HEK293 (cell line): ENCODE measurements at regions not wholly inside any gene's neighbourhood (a gene's known extent, or its start where the extent isn't known, plus 50 kb on each side); places are given as distances from the start of the nearest gene placed in this dataset.

Experiments used
- CTCF ChIA-PET: fragments of 350-600 bp; formaldehyde crosslinking; extraction: SDS; loops from one replicate; lab custom pipeline; 2021; ENCODE audit warnings: antibody characterized with exemption; lab: Yijun Ruan, JAX
- POLR2A ChIA-PET: fragments of 300-600 bp; formaldehyde crosslinking; extraction: SDS; loops from one replicate; lab custom pipeline; 2020; ENCODE audit warnings: antibody characterized with exemption, inconsistent platforms; lab: Yijun Ruan, JAX
- H3K27ac ChIP-seq: fragments of 200-500 bp; sonication (Bioruptor generic); 2 replicates; pipeline ENCODE4 v1.5.1; 2014; ENCODE audit warnings: low read depth, low read length, control low read depth, inconsistent platforms; ENCODE audit errors: extremely low read depth
- H3K36me3 ChIP-seq, 2 experiments: fragments of 200-500 bp in 1 of 2; sonication (Bioruptor generic) in 1 of 2; 1 replicate in 1 of 2; 2 replicates in 1 of 2; pipeline ENCODE4 v1.5.1; 2014 to 2017; ENCODE audit warnings: inconsistent platforms in 2 of 2, low read length in 2 of 2; ENCODE audit not compliant: control insufficient read depth in 2 of 2, insufficient read depth in 1 of 2
- H3K4me1 ChIP-seq: fragments of 200-500 bp; sonication (Bioruptor generic); 2 replicates; pipeline ENCODE4 v1.5.1; 2014; ENCODE audit warnings: mild to moderate bottlenecking, low read length, inconsistent platforms; ENCODE audit not compliant: control insufficient read depth, insufficient read depth
- H3K4me3 ChIP-seq: 2 replicates; pipeline ENCODE4 v1.5.1; 2011; ENCODE audit warnings: low read depth, mild to moderate bottlenecking, control low read depth, low read length, moderate library complexity
- H3K9me3 ChIP-seq: fragments of 200-500 bp; sonication (Bioruptor generic); 2 replicates; pipeline ENCODE4 v1.5.1; 2014; ENCODE audit warnings: low read depth, low read length, inconsistent platforms; ENCODE audit not compliant: control insufficient read depth, insufficient read depth
- BCL11B ChIP-seq: fragments of 450-650 bp; formaldehyde crosslinking; IDR thresholded peaks from 2 replicates; pipeline ENCODE4 v1.5.1; 2016; ENCODE audit warnings: low read depth, missing biosample characterization, missing genetic modification characterization
- BCL6B ChIP-seq: fragments of 450-650 bp; formaldehyde crosslinking; IDR thresholded peaks from 2 replicates; pipeline ENCODE4 v1.5.1; 2017; ENCODE audit warnings: missing biosample characterization, missing genetic modification characterization
- MYNN ChIP-seq: fragments of 450-650 bp; formaldehyde crosslinking; IDR thresholded peaks from 2 replicates; pipeline ENCODE4 v1.5.1; 2016; ENCODE audit warnings: missing biosample characterization, missing genetic modification characterization, borderline replicate concordance
- SCRT1 ChIP-seq: fragments of 450-650 bp; formaldehyde crosslinking; IDR thresholded peaks from 2 replicates; pipeline ENCODE4 v1.5.1; 2016; ENCODE audit warnings: missing biosample characterization, missing genetic modification characterization, borderline replicate concordance
- YY1 ChIP-seq: fragments of 450-650 bp; formaldehyde crosslinking; IDR thresholded peaks from 2 replicates; pipeline ENCODE4 v1.5.1; 2018; ENCODE audit warnings: missing biosample characterization, missing genetic modification characterization
- ZFP37 ChIP-seq: fragments of 450-650 bp; formaldehyde crosslinking; IDR thresholded peaks from 2 replicates; pipeline ENCODE4 v1.5.1; 2016; ENCODE audit warnings: missing biosample characterization, missing genetic modification characterization
- ZNF121 ChIP-seq: fragments of 450-650 bp; formaldehyde crosslinking; IDR thresholded peaks from 2 replicates; pipeline ENCODE4 v1.5.1; 2016; ENCODE audit warnings: missing biosample characterization, missing genetic modification characterization
- ZNF354C ChIP-seq: fragments of 450-650 bp; formaldehyde crosslinking; IDR thresholded peaks from 2 replicates; pipeline ENCODE4 v1.5.1; 2016; ENCODE audit warnings: missing biosample characterization, missing genetic modification characterization, low read depth, borderline replicate concordance
- ZNF37A ChIP-seq: fragments of 450-650 bp; IDR thresholded peaks from 2 replicates; pipeline ENCODE4 v1.5.1; 2018; ENCODE audit warnings: missing biosample characterization, missing genetic modification characterization
- ZNF416 ChIP-seq: fragments of 450-650 bp; formaldehyde crosslinking; IDR thresholded peaks from 2 replicates; pipeline ENCODE4 v1.5.1; 2016; ENCODE audit warnings: missing biosample characterization, missing genetic modification characterization
- ZNF433 ChIP-seq: fragments of 450-650 bp; formaldehyde crosslinking; IDR thresholded peaks from 2 replicates; pipeline ENCODE4 v1.5.1; 2016; ENCODE audit warnings: missing biosample characterization, missing genetic modification characterization, low read depth
- ZNF548 ChIP-seq: fragments of 450-650 bp; formaldehyde crosslinking; IDR thresholded peaks from 2 replicates; pipeline ENCODE4 v1.5.1; 2016; ENCODE audit warnings: missing biosample characterization, missing genetic modification characterization
- ZNF571 ChIP-seq: fragments of 450-650 bp; formaldehyde crosslinking; IDR thresholded peaks from 2 replicates; pipeline ENCODE4 v1.5.0; 2017; ENCODE audit warnings: missing biosample characterization, missing genetic modification characterization
- ZNF600 ChIP-seq: fragments of 450-650 bp; formaldehyde crosslinking; IDR thresholded peaks from 2 replicates; pipeline ENCODE4 v1.5.1; 2016; ENCODE audit warnings: missing biosample characterization, missing genetic modification characterization
- ZSCAN4 ChIP-seq: fragments of 450-650 bp; formaldehyde crosslinking; IDR thresholded peaks from 2 replicates; pipeline ENCODE4 v1.5.1; 2017; ENCODE audit warnings: missing biosample characterization, missing genetic modification characterization
- TF ChIP-seq, protein P1 (sequence below): fragments of 450-650 bp; formaldehyde crosslinking; IDR thresholded peaks from 2 replicates; pipeline ENCODE4 v1.5.1; 2016; ENCODE audit warnings: missing biosample characterization, missing genetic modification characterization, low read depth

- POLR2A ChIA-PET, result no interaction called here
- H3K36me3 ChIP-seq, result no peaks in the 10 kb centered on the region
- CTCF ChIA-PET, result interaction anchor here (1.0 kb wide), 1 partner anchor 9 kb away, joined by 3 read pairs; no protein-coding TSS in a partner anchor
These were observed 50.1 kb upstream of the ADRB1 start for GRCh38 chr10:113993489-113993991.

More at GRCh38 chr10:113993489-113993991, 50.1 kb upstream of the ADRB1 start:
- Histone ChIP-seq H3K27ac (no peak overlapping the region), H3K9me3 (no peaks in the 10 kb centered on the region), H3K4me1 (no peaks in the 10 kb centered on the region), H3K4me3 (no peak overlapping the region)
- TF ChIP-seq ZNF416 (tag by site-specific recombination), result no peak
- no peak for TF ChIP-seq YY1 (tag by site-specific recombination)
- TF ChIP-seq MYNN (tag by site-specific recombination), result no peak
- no peak for TF ChIP-seq ZNF37A
- no peak for TF ChIP-seq ZNF548 (tag by site-specific recombination)
- TF ChIP-seq, protein P1, sequence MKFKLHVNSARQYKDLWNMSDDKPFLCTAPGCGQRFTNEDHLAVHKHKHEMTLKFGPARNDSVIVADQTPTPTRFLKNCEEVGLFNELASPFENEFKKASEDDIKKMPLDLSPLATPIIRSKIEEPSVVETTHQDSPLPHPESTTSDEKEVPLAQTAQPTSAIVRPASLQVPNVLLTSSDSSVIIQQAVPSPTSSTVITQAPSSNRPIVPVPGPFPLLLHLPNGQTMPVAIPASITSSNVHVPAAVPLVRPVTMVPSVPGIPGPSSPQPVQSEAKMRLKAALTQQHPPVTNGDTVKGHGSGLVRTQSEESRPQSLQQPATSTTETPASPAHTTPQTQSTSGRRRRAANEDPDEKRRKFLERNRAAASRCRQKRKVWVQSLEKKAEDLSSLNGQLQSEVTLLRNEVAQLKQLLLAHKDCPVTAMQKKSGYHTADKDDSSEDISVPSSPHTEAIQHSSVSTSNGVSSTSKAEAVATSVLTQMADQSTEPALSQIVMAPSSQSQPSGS (tag by site-specific recombination), result no peak
- TF ChIP-seq BCL11B (tag by site-specific recombination), result no peak
- no peak for TF ChIP-seq ZNF600
- no peak for TF ChIP-seq ZNF354C (tag by site-specific recombination)
- no peak for TF ChIP-seq SCRT1 (tag by site-specific recombination)
- TF ChIP-seq ZFP37, result no peak
- TF ChIP-seq ZNF433, result no peak
- no peak for TF ChIP-seq ZNF121 (tag by site-specific recombination)
- no peak for TF ChIP-seq BCL6B
- TF ChIP-seq ZNF571 (tag by site-specific recombination), result no peak
- no peak for TF ChIP-seq ZSCAN4 (tag by site-specific recombination)
- TF ChIP-seq, all 188 proteins: peak for 0
